Activated T-cell treated with anti-CD3 and anti-CD28 coated beads for 1 hour (primary cell): ENCODE measurements at regions not wholly inside any gene's neighbourhood (a gene's known extent, or its start where the extent isn't known, plus 50 kb on each side); places are given as distances from the start of the nearest gene placed in this dataset.

ENCODE experiments used
- DNase-seq: peaks from one replicate; pipeline ENCODE4 v3.0.0-alpha.2; 2020; ENCODE audit warnings: low read depth

DNA sequence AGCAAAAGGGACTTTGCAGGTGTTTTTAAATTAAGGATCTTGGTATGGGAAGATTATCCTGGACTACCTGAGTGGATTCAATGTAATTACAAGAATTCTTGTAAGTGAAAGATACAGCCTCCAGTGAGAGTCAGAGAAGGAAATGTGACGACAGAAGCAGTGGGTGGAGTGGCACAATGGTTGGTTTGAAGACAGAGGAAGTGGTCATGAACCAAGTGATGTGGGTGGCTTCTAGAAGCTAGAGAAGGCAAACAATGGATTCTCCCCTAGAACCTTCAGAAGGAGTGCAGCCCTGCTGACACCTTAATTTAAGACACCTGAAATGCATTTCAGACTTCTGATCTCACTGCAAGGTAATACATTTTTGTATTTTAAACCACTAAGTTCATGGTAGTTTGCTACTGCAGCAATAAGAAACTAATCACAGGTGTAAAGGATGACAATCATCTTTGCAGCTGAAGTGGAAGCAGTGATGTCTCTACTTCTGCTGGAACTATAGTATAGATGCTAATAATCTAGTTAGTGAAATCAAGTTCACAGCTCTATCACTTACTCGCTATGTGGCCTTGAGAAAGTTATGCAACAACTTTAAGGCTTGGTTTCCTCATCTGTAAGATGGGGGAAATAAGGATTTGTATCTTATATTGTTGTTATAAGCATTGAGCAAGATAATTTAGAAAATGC lies 403.4 kb upstream of the SUCLG2 start:
- peak; percentile 28 for DNase-seq

DNA sequence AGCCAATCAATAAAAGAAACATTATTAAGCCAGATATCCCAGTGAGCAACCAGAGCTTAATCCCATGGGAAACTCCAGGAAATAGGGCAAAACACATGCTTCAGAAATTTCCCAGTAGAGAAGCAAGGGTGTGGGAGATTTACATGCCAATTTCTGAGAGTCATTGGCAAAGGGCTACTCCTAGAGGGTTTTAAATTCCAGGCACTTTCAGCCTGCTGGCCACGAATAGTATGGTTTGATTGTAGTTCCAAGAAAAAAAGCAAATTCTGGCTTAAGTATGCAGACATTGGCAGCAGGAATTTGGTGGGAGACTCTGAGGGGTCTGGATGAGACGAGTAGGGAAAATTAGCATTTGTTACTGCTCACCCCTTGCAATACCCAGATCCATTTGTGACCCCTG lies 402.1 kb upstream of the SUCLG2 start:
- DNase-seq = no peak

DNA sequence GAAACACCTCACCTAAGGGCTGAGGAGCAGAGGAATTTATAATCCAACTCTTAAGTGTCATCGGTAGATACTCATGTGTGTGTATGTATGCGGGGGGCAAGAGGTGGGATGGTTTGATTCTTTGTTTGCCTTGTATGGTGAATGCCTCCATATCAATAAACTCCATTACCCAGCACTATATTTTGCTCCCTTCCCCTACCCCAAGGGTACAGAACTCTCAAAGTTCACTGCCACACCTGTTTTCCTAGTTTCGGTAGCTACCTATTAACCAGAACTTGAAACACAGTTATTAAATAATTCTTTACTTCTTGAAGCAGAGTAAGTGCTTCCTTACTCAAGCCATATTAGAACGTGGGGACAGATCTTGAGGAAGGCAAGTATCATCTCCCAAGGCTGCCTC lies 400.8 kb upstream of the SUCLG2 start:
- DNase-seq = no peak

DNA sequence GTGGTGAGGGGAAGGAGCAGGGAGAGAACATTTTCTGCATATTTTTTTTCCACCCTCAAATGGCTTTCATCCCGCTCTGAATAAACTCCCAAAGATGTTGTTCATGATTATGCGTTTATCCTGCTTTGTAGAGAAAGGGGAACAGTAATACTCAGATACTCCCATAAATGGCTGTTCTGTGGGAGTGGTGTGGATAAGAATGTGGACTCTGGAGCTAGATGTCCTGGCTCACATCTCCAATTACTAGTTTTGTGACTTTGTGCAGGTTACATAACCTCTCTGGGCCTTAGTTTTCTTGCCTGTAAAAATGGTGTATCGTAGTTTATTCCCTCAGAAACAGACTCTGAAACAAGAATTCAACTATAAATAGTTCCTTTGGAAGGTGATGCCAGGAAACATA lies 395.4 kb upstream of the SUCLG2 start:
- no peak for DNase-seq

DNA sequence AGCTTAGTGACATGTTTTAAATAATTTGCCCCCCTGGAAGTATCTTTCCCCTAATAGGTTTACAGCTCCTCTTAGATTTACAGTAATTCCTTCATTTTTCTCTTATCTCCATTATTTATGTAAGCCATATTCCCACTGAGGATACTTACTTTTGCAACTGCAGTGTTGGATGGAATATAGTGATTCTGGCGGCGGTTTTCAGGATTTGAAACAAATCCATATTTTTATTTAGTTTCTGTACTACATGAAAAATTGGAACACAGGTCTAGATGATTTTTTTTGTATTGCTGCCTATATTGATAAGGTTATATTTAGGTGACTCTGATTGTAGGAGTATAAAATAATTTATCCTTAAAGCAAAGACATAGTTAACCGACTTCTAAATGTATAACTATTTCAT lies 391.6 kb upstream of the SUCLG2 start:
- DNase-seq = no peak

DNA sequence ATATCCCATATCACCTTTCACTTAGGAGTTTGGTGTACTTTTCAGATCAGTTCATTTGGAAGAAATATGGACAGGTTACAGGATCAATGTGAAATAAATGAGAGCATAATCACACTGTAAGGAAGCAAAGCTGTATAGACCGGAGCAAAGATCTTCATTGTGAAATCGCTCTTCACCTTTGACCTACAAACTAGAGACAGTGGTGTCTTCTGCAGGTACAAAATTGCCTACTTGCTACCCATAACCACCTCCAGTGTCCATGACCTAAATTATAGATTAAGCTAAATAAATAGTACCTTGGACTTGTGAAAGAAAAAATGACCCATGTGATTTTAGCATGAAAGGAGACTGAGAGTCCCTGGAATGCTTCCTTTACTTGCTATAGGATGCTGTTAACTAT lies 379.5 kb upstream of the SUCLG2 start:
- DNase-seq = no peak

DNA sequence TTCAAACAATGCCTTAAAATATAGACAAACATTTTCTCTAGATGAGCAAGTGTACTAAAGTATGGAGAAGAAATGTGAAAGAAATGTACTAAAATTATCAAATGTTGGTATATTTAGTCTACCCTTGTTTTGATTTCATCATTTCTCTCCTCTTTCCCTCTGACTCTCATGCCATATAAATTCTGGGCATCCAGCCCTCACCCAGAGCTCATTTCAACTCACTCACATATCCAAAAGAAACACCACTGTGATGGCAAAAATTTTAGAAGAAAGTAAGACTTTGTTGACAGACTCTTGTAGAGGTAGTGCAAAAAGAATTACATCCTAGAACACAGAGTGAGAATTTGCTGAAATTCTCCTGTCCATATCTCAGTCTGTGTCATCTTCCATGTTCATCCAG lies 377.8 kb upstream of the SUCLG2 start:
- DNase-seq = no peak

DNA sequence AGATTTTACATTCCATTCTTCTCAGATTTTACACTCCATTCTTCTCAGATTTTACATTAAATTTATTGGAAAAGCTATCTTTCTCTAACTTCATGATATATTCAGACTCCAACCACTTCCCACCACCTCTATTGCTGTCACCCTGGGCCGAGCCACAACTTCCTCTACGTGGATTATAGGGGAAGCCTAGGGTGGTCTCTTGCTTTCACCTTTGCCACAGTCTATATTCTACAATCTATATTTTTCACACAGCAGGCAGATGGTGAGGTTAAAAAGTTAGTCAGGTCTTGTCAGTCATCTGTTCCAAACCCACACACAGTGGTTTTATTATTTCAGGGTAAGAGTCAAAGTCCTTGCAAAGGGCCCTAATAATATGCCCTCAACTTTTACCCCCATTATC lies 370.8 kb upstream of the SUCLG2 start:
- DNase-seq = no peak

DNA sequence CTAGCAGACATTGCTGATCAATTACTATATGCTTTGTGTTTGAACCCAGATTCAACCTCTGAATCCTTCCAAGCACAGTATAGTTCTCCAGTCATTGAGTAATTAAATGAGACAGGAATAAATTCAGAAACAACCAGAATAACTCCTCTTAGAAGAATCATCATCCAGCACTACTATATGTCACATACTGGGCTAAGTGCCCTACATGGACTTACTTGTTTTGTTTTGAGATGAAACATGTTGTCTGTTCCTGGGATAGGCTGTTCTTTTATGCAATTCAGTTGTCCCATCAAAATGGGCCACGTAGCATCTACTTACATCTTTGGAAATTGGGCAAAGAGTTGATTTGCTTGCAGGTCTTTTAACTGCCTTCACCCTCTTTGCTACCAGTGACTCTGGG lies 365.5 kb upstream of the SUCLG2 start:
- DNase-seq = no peak

DNA sequence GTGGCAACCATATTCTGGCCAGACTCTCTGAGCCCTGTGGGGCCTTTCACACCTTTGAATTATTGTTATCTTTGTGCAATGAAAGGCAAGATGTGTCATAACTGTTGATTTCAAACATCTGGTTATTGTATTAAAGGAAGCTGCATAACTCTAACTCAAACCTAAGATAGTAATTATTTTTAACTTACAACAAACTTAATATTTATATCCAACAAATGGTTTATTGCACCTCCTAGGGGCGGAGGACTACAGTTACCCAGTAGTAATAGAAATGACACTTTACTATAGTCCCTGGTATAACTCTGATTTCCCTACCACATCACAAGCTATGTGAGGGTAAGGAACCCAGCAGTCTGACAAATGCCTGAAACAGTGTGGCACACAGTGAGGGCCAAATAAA lies 363.9 kb upstream of the SUCLG2 start:
- no peak for DNase-seq

DNA sequence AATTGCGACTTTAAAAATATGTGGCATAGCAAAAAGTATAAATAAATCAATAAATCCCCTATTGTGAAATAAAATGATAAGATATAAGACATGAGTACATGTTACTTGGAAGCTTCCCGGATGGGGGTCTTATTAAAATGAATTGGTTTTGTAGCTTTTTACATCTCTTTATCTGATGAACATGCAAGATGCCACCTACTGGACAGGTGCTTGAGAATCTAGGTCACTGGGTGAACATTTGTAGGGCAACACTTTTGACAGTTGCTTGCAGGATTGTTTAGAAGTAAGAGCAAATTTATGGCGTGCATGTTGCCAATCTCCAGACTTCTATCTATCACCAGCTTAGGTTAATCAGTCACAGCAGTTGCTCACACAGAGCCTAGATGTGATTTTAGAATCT lies 362.7 kb upstream of the SUCLG2 start:
- no peak for DNase-seq

DNA sequence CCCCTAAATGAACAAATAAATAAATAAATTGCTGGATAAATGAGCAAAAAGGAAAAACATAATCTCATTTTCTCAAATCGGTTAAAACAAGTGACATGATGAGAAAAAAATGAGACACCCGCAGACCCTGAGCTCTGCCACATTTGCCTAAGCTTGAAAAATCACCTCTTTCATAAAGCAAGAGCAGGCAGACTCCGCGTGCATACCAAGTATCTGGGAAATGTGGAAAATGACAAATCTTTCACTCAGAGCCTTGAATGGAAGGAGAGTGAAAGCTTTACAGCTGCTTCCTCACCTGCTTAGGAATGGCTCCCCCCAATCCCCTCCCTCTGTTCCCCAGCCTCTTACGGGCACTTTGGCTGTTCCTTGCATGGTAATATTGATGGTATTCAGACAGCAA lies 355.5 kb upstream of the SUCLG2 start:
- DNase-seq = no peak

DNA sequence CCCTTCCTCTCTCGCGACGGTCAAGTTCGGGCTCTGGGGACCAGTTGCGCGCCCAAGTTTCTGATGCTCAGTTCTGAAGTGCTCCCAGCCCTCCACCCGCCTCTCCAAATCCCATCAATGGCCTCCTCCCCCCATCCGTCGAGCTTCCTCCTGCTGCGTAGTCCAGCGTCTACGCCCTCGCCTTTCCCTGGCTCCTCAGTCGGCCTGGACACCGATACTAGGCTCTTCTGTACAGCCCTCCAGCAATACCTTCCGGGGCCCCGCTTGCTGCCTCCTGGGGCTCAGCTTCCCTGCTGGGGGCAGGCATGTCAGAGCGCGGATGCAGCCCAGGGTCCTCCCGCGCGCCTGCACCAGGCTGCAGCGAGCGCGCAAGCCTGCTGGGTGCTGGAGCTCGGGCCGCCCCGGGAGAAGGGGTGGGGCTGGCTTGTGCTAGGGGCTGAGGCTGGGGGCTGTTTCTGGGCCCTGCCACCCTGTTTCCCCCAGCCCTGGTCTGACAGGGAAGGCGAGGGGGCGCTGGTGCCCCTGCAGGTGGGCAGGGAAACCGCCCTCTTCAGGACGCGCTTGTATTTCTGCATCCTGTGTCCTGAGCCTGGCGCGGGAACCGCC lies 353.3 kb upstream of the SUCLG2 start:
- DNase-seq = peak; percentile 6

DNA sequence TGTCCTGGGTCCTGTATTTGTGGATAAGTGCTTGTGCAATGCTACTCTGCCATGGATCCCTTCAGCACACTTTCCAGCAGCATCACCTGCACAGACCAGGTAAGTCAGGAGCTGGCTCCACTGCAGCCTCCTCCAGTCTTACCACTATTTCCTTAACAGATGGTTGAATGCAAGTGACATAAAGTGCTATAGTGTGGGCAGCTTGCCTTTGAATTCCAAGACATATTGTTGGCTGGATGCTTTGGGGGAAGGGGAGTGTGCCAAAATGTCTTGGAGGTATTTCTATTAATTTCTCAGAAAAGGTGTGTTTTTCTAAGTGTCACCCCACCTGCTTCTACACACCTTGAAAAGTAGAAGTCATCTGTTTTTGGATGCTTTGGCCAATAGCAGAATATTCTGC lies 352.2 kb upstream of the SUCLG2 start:
- no peak for DNase-seq

DNA sequence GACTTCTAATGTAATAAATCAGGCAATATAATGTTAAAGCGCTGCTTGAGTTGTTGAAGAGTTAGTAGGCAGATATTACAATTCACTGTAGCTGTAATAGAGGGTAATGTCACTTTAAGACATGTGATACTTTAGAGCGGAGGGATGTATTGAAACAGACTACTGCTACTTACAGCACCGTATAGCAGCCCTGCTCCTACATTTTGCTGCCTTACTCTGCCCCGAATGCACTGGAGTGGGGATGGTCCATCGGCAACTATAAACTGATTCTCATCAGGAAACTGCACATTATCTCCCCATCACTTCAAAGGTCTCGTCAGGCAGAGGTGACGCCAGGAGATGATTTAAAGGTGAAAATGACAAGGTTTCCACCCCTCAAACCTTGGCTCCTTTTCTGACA lies 349.7 kb upstream of the SUCLG2 start:
- no peak for DNase-seq

DNA sequence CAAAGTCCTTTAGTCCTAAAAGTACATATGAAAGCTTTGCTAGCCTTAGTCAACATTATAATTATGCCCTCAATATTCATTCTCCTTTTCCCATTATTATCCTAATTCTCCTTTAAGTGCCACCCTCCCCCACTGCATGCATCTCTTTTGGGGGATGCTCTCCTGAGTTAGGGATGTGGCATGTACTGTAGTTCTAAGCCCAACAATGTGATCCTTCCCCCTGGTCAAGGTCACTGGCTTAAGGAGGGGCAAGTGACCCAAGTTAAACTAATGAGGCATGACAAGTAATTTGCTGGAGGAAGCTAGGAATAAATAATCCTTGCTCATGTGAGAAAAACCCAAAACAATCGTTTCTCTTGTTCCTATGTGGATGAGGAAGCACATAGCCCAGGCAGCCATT lies 343.9 kb upstream of the SUCLG2 start:
- DNase-seq = no peak

DNA sequence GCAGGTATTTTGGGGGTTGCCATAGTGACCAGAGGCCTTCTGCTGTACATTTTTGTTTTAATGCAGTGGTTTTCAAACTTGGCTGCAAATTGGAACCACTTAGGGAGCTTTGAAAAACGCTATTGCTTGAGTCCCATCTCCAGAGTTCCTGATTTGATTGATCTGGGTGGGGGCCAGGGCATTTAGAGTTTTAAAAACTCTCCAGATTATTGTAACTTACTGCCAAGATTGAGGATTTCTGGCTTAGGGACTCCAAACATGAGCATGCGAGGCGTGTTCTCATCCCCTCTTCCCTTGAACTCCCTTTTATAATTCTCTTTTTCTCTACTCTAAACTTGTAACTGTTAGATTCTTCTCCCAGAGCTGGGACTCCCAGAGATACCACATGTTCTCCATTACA lies 340.8 kb upstream of the SUCLG2 start:
- DNase-seq = no peak

DNA sequence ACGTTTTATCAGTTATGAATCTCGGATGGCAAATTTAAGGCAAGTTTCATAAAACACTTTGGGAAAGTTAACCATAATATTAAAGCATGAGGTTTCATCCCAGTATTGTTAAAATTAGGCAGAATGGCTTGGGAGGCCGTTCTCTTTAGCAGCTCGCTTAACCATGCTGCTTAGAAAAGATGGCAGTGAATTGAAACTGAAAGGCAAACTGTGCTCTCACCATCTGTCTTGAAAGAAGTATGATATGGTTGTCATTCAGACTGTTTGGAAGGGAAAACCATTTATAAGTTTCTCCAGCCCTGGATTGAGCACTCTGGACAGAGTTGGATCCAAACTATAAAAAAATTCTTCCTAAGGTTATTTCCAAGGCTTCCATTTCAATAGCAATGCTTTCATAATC lies 332.3 kb upstream of the SUCLG2 start:
- DNase-seq = no peak

DNA sequence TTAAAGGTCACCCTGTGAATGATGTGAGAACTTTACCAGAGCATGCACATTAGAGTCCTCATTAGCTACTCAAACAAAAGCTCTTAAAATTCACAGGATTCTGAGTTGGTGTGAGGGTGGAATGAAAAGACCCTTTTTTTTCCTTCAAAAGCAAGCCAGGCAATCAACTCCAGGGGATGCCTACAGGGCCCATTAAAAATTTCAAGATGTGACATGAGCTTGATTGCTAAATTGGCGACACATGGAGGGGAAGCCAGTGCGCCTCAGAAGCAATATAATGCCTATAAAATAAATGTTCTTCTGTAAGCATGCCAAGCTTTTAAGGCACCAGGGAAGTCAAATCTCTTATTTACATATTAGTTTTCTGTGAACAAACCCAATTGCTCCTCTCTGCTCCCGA lies 328.8 kb upstream of the SUCLG2 start:
- no peak for DNase-seq

DNA sequence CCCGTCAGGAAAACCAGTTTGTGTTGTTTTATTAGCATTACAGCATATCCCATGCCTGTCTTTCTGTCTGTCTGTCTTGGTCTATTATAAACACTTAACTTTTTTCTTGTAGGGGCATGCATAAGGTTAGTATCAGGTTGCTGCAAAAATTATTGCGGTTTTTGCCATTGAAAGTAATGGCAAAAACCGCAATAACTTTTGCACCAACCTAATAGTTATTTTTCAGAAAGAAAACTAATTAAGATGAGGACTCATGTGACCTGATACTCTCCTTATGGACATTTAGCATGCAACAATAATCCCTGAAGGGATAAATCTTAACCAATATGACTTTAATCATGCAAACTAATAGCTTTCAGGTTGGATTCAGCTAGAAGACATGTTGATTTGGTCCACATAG lies 326.7 kb upstream of the SUCLG2 start:
- no peak for DNase-seq

DNA sequence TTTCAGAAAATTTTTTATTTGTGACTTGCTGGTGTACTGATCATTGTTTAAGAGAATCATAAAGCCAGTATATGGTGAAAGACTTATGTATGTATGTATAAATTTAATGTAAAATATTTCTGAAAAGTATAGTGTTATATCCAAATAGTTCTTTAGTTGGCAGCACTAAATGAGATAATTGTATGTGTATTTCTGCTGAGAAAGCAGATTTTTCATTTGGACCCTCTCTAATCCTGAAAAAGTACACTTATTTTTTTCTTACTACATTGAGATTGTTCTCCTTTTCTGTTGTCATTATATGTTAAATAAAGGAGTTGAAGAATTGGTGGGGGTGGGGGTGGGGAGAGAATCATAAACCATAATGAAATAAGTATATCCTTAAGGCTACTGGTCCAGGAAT lies 324.9 kb upstream of the SUCLG2 start:
- no peak for DNase-seq

DNA sequence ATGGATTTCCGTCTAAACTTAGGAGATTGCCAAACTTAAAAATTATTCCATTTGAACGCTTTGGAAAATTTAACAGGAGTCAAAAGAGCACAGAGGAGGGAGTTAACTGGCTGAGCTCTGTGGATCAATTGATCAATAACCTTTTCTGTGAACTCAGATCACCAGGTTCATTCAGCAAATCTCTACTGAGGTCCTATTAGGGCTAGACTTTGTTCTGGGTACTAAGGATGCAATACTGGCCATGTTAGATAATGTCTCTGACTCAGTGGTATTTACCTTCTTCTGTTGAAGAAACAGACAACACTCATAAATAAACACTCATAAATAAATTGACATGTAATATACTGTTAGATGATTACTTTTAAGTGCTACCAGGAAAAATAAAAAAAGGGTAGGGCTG lies 323.4 kb upstream of the SUCLG2 start:
- DNase-seq = no peak

DNA sequence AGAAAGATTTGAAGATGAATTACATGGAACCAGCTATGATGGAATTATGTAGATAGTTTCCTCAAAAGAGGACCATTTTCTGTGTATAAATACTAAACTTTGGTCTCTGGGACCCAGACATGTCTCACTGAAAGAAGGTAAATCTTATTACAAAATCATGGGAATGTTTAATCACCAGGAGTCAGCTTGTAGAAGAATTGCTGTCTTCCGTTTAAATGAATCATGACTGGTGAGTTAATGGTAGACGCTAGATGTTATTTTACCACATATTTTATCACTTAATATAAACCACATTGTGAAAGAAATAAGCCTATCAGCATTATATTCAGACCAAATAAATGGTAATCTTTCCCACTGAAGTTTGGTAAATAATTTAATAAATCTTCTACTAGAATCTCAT lies 322.3 kb upstream of the SUCLG2 start:
- no peak for DNase-seq

DNA sequence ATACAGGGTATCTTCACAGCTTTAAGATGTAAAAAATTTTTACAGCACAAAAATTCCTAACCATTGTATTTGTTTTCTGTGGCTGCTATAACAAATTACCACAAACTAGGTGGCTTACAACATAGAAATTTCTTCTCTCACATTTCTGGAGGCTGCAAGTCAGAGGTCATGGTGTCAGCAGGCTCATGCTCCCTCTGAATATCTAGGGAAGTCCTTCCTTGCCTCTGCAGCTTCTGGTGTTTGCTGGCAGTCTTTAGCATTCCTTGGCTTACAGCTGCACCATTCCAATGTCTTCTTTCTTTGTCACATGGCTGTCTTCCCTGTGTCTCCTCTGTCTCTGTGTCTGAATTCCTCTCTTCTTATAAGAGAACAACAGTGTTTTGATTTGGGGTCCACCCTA lies 310.2 kb upstream of the SUCLG2 start:
- DNase-seq = no peak

DNA sequence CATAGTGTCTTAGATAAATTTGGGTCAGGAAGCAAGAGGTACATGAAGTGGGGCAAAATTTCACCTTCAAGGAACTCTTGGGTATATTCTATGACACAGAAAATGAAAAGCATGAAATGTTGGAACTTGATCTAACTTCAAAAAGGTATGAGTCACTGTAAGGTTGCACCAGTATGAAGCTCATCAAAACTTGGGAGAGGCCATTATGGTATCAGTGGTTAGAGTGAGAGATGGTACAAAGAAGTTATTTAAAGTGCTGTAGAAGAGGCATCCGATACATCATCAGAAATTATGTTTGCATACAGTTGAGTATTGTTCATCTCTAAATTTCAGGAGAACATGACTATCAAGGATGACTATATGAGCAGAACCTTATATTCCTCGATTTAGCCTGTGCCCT lies 302.9 kb upstream of the SUCLG2 start:
- DNase-seq = no peak
